Omental fat pad (tissue), 3 donors: ENCODE measurements at regions not wholly inside any gene's neighbourhood (a gene's known extent, or its start where the extent isn't known, plus 50 kb on each side); places are given as distances from the start of the nearest gene placed in this dataset.
"Not testable (repeated sequence)": the region's sequence is repeated elsewhere in the genome, so short reads cannot be mapped to it uniquely, and the experiment has no call there.

Source experiments
- ATAC-seq: fragments of 150-250 bp; one replicate; pipeline ENCODE4 v1.9.1; 2016; ENCODE audit warnings: mild to moderate bottlenecking, moderate library complexity; ENCODE audit not compliant: low FRiP score
- DNase-seq: peaks from one replicate; pipeline ENCODE4 v3.0.0-alpha.2; 2019; ENCODE audit warnings: low spot score
- CTCF ChIP-seq, 3 donors: fragments of 450-650 bp; IDR thresholded peaks; one replicate each; pipeline ENCODE4 v1.5.1; 2016 to 2017; ENCODE audit warnings: antibody characterized with exemption in 3 of 3, mild to moderate bottlenecking in 3 of 3, moderate library complexity in 2 of 3

- TF ChIP-seq CTCF (IDR thresholded peaks at IDR 0.05) = no peak
Measured at GRCh38 chr3:94394885-94395284, 332.0 kb downstream of the NSUN3 start.

GRCh38 chr3:94395851-94396250, 333.0 kb downstream of the NSUN3 start:
- no peak for TF ChIP-seq CTCF (IDR thresholded peaks at IDR 0.05)
- ATAC-seq = no peak
- no peak for DNase-seq

More at GRCh38 chr3:94394885-94395284, 332.0 kb downstream of the NSUN3 start:
- no peak for ATAC-seq
- DNase-seq = no peak

- no peak for TF ChIP-seq CTCF (IDR thresholded peaks at IDR 0.05)
Measured at GRCh38 chr3:94398036-94398435, 335.2 kb downstream of the NSUN3 start.

GRCh38 chr3:94401466-94401865, 338.6 kb downstream of the NSUN3 start:
- ATAC-seq (no peak), DNase-seq (no peak)
- TF ChIP-seq CTCF (IDR thresholded peaks at IDR 0.05) = no peak

More at GRCh38 chr3:94398036-94398435, 335.2 kb downstream of the NSUN3 start:
- DNase-seq = no peak
- no peak for ATAC-seq

- no peak for DNase-seq
- ATAC-seq = no peak
- no peak for TF ChIP-seq CTCF (IDR thresholded peaks at IDR 0.05)
Measured at GRCh38 chr3:94402126-94402525, 339.3 kb downstream of the NSUN3 start.

- no peak for TF ChIP-seq CTCF (IDR thresholded peaks at IDR 0.05)
- DNase-seq (no peak), ATAC-seq (no peak)
Measured at GRCh38 chr3:94405258-94406035, 342.6 kb downstream of the NSUN3 start.

GRCh38 chr3:94406595-94406994, 343.7 kb downstream of the NSUN3 start:
- no peak for TF ChIP-seq CTCF (IDR thresholded peaks at IDR 0.05)
- no peak for DNase-seq
- ATAC-seq = no peak

GRCh38 chr3:94412936-94413335, 350.1 kb downstream of the NSUN3 start:
- ATAC-seq, DNase-seq: not testable (repeated sequence)
